ENCODE measurements at regions not wholly inside any gene's neighbourhood (a gene's known extent, or its start where the extent isn't known, plus 50 kb on each side); places are given as distances from the start of the nearest gene placed in this dataset.
"Not testable (repeated sequence)": the region's sequence is repeated elsewhere in the genome, so short reads cannot be mapped to it uniquely, and the experiment has no call there.

GRCh38 chr6:170043150-170043819, 247.6 kb downstream of the DLL1 start:
- DNase-seq (ENCODE audit: low read depth), result no peak

- no peak for DNase-seq (ENCODE audit: low read depth)
Measured at GRCh38 chr6:170042596-170043118, 248.2 kb downstream of the DLL1 start.

- no peak for DNase-seq (ENCODE audit: low read depth)
Measured at GRCh38 chr6:170042123-170042522, 248.8 kb downstream of the DLL1 start.

GRCh38 chr6:170041526-170041925, 249.4 kb downstream of the DLL1 start:
- DNase-seq (ENCODE audit: low read depth), result no peak

GRCh38 chr6:170040906-170041305, 250.0 kb downstream of the DLL1 start:
- DNase-seq (ENCODE audit: low read depth), result no peak

GRCh38 chr6:170040115-170040500, 250.8 kb downstream of the DLL1 start:
- no peak for DNase-seq (ENCODE audit: low read depth)

GRCh38 chr6:170039156-170040114, 251.4 kb downstream of the DLL1 start:
- no peak for DNase-seq (ENCODE audit: low read depth)

- no peak for DNase-seq (ENCODE audit: low read depth)
Measured at GRCh38 chr6:170038708-170039107, 252.2 kb downstream of the DLL1 start.

- no peak for DNase-seq (ENCODE audit: low read depth)
Measured at GRCh38 chr6:170038251-170038650, 252.6 kb downstream of the DLL1 start.

GRCh38 chr6:170037541-170038250, 253.2 kb downstream of the DLL1 start:
- no peak for DNase-seq (ENCODE audit: low read depth)

GRCh38 chr6:170036916-170037315, 254.0 kb downstream of the DLL1 start:
- DNase-seq (ENCODE audit: low read depth), result no peak

GRCh38 chr6:170036367-170036766, 254.5 kb downstream of the DLL1 start:
- DNase-seq (ENCODE audit: low read depth), result not testable (repeated sequence)

- no peak for DNase-seq (ENCODE audit: low read depth)
Measured at GRCh38 chr6:170035901-170036304, 255.0 kb downstream of the DLL1 start.

GRCh38 chr6:170035044-170035443, 255.8 kb downstream of the DLL1 start:
- DNase-seq (ENCODE audit: low read depth), result no peak

GRCh38 chr6:170034294-170034693, 256.6 kb downstream of the DLL1 start:
- no peak for DNase-seq (ENCODE audit: low read depth)

GRCh38 chr6:170033666-170034065, 257.2 kb downstream of the DLL1 start:
- DNase-seq (ENCODE audit: low read depth), result no peak

- DNase-seq (ENCODE audit: low read depth), result no peak
Measured at GRCh38 chr6:170032706-170033309, 258.1 kb downstream of the DLL1 start.

- no peak for DNase-seq (ENCODE audit: low read depth)
Measured at GRCh38 chr6:170032197-170032596, 258.7 kb downstream of the DLL1 start.

GRCh38 chr6:170031684-170032121, 259.2 kb downstream of the DLL1 start:
- DNase-seq (ENCODE audit: low read depth), result no peak

GRCh38 chr6:170030821-170031471, 259.9 kb downstream of the DLL1 start:
- no peak for DNase-seq (ENCODE audit: low read depth)

- DNase-seq (ENCODE audit: low read depth), result no peak
Measured at GRCh38 chr6:170030284-170030815, 260.5 kb downstream of the DLL1 start.

All from stimulated activated CD4-positive, alpha-beta T cell treated with anti-CD3 and anti-CD28 coated beads, Interleukin-2, amount 100 ng/mL, for 4 hours (primary cell).